ENCODE measurements at regions not wholly inside any gene's neighbourhood (a gene's known extent, or its start where the extent isn't known, plus 50 kb on each side); places are given as distances from the start of the nearest gene placed in this dataset.

- H3K4me1 ChIP-seq (ENCODE audit: low read length) = no peaks in the 10 kb centered on the region
- TF ChIP-seq EZH2phosphoT487 (IDR thresholded peaks at IDR 0.05; ENCODE audit: low read depth) (no peak), CTCF (IDR thresholded peaks at IDR 0.05; ENCODE audit: low read depth, low read length) (no peak)
- no peaks in the 10 kb centered on the region for H3K79me2 ChIP-seq (ENCODE audit: low read length)
- H3K4me2 ChIP-seq (ENCODE audit: low read length) = no peak overlapping the region
- H2AFZ ChIP-seq (ENCODE audit: low read depth, low read length) = no peak overlapping the region
- H3K9ac ChIP-seq (ENCODE audit: low read length) = no peak overlapping the region
- H3K36me3 ChIP-seq (replicated peaks; ENCODE audit: low read depth, low read length) = no peaks in the 10 kb centered on the region
- no peak overlapping the region for H3K27ac ChIP-seq (ENCODE audit: low read length)
- H4K20me1 ChIP-seq (ENCODE audit: insufficient read depth, low read length) = no peaks in the 10 kb centered on the region
- no peaks in the 10 kb centered on the region for H3K27me3 ChIP-seq (ENCODE audit: low read depth, low read length)
- no peaks in the 10 kb centered on the region for H3K9me3 ChIP-seq (ENCODE audit: insufficient read depth, low read length)
- H3K4me3 ChIP-seq (ENCODE audit: low read length) = no peak overlapping the region
These were observed 63.4 kb upstream of the TEX51 start for GRCh38 chr2:126835261-126835660.

- TF ChIP-seq EZH2phosphoT487 (IDR thresholded peaks at IDR 0.05; ENCODE audit: low read depth) (no peak), CTCF (IDR thresholded peaks at IDR 0.05; ENCODE audit: low read depth, low read length) (no peak)
- Histone ChIP-seq H3K36me3 (replicated peaks; ENCODE audit: low read depth, low read length) (no peaks in the 10 kb centered on the region), H3K4me2 (ENCODE audit: low read length) (no peak overlapping the region), H3K9me3 (ENCODE audit: insufficient read depth, low read length) (no peaks in the 10 kb centered on the region), H3K27me3 (ENCODE audit: low read depth, low read length) (no peaks in the 10 kb centered on the region), H3K4me3 (ENCODE audit: low read length) (no peak overlapping the region), H3K27ac (ENCODE audit: low read length) (no peak overlapping the region), H3K4me1 (ENCODE audit: low read length) (no peaks in the 10 kb centered on the region), H2AFZ (ENCODE audit: low read depth, low read length) (no peak overlapping the region), H3K79me2 (ENCODE audit: low read length) (no peaks in the 10 kb centered on the region), H4K20me1 (ENCODE audit: insufficient read depth, low read length) (no peaks in the 10 kb centered on the region), H3K9ac (ENCODE audit: low read length) (no peak overlapping the region)
These were observed 62.9 kb upstream of the TEX51 start for GRCh38 chr2:126835831-126836230.

GRCh38 chr2:126836761-126837679, 61.7 kb upstream of the TEX51 start:
- no peaks in the 10 kb centered on the region for H3K36me3 ChIP-seq (replicated peaks; ENCODE audit: low read depth, low read length)
- no peak for TF ChIP-seq EZH2phosphoT487 (IDR thresholded peaks at IDR 0.05; ENCODE audit: low read depth)
- no peak overlapping the region for H3K27ac ChIP-seq (ENCODE audit: low read length)
- no peaks in the 10 kb centered on the region for H3K79me2 ChIP-seq (ENCODE audit: low read length)
- H3K4me3 ChIP-seq (ENCODE audit: low read length) = no peak overlapping the region
- no peak overlapping the region for H3K9ac ChIP-seq (ENCODE audit: low read length)
- H3K4me1 ChIP-seq (ENCODE audit: low read length) = no peaks in the 10 kb centered on the region
- no peaks in the 10 kb centered on the region for H3K9me3 ChIP-seq (ENCODE audit: insufficient read depth, low read length)
- H3K27me3 ChIP-seq (ENCODE audit: low read depth, low read length) = no peaks in the 10 kb centered on the region
- no peaks in the 10 kb centered on the region for H4K20me1 ChIP-seq (ENCODE audit: insufficient read depth, low read length)
- H2AFZ ChIP-seq (ENCODE audit: low read depth, low read length) = no peak overlapping the region
- no peak overlapping the region for H3K4me2 ChIP-seq (ENCODE audit: low read length)

GRCh38 chr2:126837966-126838715, 60.5 kb upstream of the TEX51 start:
- Histone ChIP-seq H3K4me3 (ENCODE audit: low read length) (no peak overlapping the region), H3K79me2 (ENCODE audit: low read length) (no peaks in the 10 kb centered on the region), H3K9ac (ENCODE audit: low read length) (no peak overlapping the region), H4K20me1 (ENCODE audit: insufficient read depth, low read length) (no peaks in the 10 kb centered on the region), H3K4me2 (ENCODE audit: low read length) (no peak overlapping the region), H3K4me1 (ENCODE audit: low read length) (no peaks in the 10 kb centered on the region), H3K9me3 (ENCODE audit: insufficient read depth, low read length) (no peaks in the 10 kb centered on the region), H3K36me3 (replicated peaks; ENCODE audit: low read depth, low read length) (no peaks in the 10 kb centered on the region), H2AFZ (ENCODE audit: low read depth, low read length) (no peak overlapping the region), H3K27me3 (ENCODE audit: low read depth, low read length) (no peaks in the 10 kb centered on the region), H3K27ac (ENCODE audit: low read length) (no peak overlapping the region)
- TF ChIP-seq EZH2phosphoT487 (IDR thresholded peaks at IDR 0.05; ENCODE audit: low read depth) (no peak), CTCF (IDR thresholded peaks at IDR 0.05; ENCODE audit: low read depth, low read length) (no peak)
